HEK293 (cell line): ENCODE measurements at regions not wholly inside any gene's neighbourhood (a gene's known extent, or its start where the extent isn't known, plus 50 kb on each side); places are given as distances from the start of the nearest gene placed in this dataset.

Experiments
- CTCF ChIA-PET: fragments of 350-600 bp; formaldehyde crosslinking; extraction: SDS; loops from one replicate; lab custom pipeline; 2021; ENCODE audit warnings: antibody characterized with exemption; lab: Yijun Ruan, JAX
- POLR2A ChIA-PET: fragments of 300-600 bp; formaldehyde crosslinking; extraction: SDS; loops from one replicate; lab custom pipeline; 2020; ENCODE audit warnings: antibody characterized with exemption, inconsistent platforms; lab: Yijun Ruan, JAX
- H3K27ac ChIP-seq: fragments of 200-500 bp; sonication (Bioruptor generic); 2 replicates; pipeline ENCODE4 v1.5.1; 2014; ENCODE audit warnings: low read depth, low read length, control low read depth, inconsistent platforms; ENCODE audit errors: extremely low read depth
- H3K36me3 ChIP-seq, 2 experiments: fragments of 200-500 bp in 1 of 2; sonication (Bioruptor generic) in 1 of 2; 1 replicate in 1 of 2; 2 replicates in 1 of 2; pipeline ENCODE4 v1.5.1; 2014 to 2017; ENCODE audit warnings: inconsistent platforms in 2 of 2, low read length in 2 of 2; ENCODE audit not compliant: control insufficient read depth in 2 of 2, insufficient read depth in 1 of 2
- H3K4me1 ChIP-seq: fragments of 200-500 bp; sonication (Bioruptor generic); 2 replicates; pipeline ENCODE4 v1.5.1; 2014; ENCODE audit warnings: mild to moderate bottlenecking, low read length, inconsistent platforms; ENCODE audit not compliant: control insufficient read depth, insufficient read depth
- H3K4me3 ChIP-seq: 2 replicates; pipeline ENCODE4 v1.5.1; 2011; ENCODE audit warnings: low read depth, mild to moderate bottlenecking, control low read depth, low read length, moderate library complexity
- H3K9me3 ChIP-seq: fragments of 200-500 bp; sonication (Bioruptor generic); 2 replicates; pipeline ENCODE4 v1.5.1; 2014; ENCODE audit warnings: low read depth, low read length, inconsistent platforms; ENCODE audit not compliant: control insufficient read depth, insufficient read depth
- ATF2 ChIP-seq: fragments of 450-650 bp; formaldehyde crosslinking; IDR thresholded peaks from 2 replicates; pipeline ENCODE4 v1.5.1; 2016; ENCODE audit warnings: missing biosample characterization, missing genetic modification characterization, low read depth
- BCL11A ChIP-seq: fragments of 450-650 bp; formaldehyde crosslinking; IDR thresholded peaks from 2 replicates; pipeline ENCODE4 v1.5.1; 2016; ENCODE audit warnings: low read depth, missing biosample characterization, missing genetic modification characterization
- EGR2 ChIP-seq: fragments of 450-650 bp; formaldehyde crosslinking; IDR thresholded peaks from 2 replicates; pipeline ENCODE4 v1.5.1; 2016; ENCODE audit warnings: low read depth, missing biosample characterization, missing genetic modification characterization
- MZF1 ChIP-seq: fragments of 450-650 bp; formaldehyde crosslinking; IDR thresholded peaks from 2 replicates; pipeline ENCODE4 v1.5.1; 2017; ENCODE audit warnings: missing biosample characterization, missing genetic modification characterization, borderline replicate concordance
- OSR2 ChIP-seq: fragments of 450-650 bp; formaldehyde crosslinking; IDR thresholded peaks from 2 replicates; pipeline ENCODE4 v1.5.1; 2016; ENCODE audit warnings: missing biosample characterization, missing genetic modification characterization
- PRDM2 ChIP-seq: fragments of 450-650 bp; formaldehyde crosslinking; IDR thresholded peaks from 2 replicates; pipeline ENCODE4 v1.5.1; 2016; ENCODE audit warnings: missing biosample characterization, missing genetic modification characterization, borderline replicate concordance
- ZFP3 ChIP-seq: fragments of 450-650 bp; formaldehyde crosslinking; IDR thresholded peaks from 2 replicates; pipeline ENCODE4 v1.5.1; 2016; ENCODE audit warnings: low read depth, missing biosample characterization, missing genetic modification characterization
- ZNF239 ChIP-seq: fragments of 450-650 bp; formaldehyde crosslinking; IDR thresholded peaks from 2 replicates; pipeline ENCODE4 v1.5.1; 2016; ENCODE audit warnings: missing biosample characterization, missing genetic modification characterization
- ZNF366 ChIP-seq: fragments of 450-650 bp; formaldehyde crosslinking; conservative IDR thresholded peaks from 2 replicates; pipeline ENCODE4 v1.5.1; 2016; ENCODE audit warnings: missing biosample characterization, missing genetic modification characterization
- ZNF423 ChIP-seq: fragments of 450-650 bp; formaldehyde crosslinking; IDR thresholded peaks from 2 replicates; pipeline ENCODE4 v1.5.1; 2016; ENCODE audit warnings: missing biosample characterization, missing genetic modification characterization
- ZNF426 ChIP-seq: fragments of 450-650 bp; formaldehyde crosslinking; IDR thresholded peaks from 2 replicates; pipeline ENCODE4 v1.5.1; 2017; ENCODE audit warnings: missing biosample characterization, missing genetic modification characterization, mild to moderate bottlenecking, inconsistent platforms, moderate library complexity
- ZNF473 ChIP-seq: fragments of 450-650 bp; formaldehyde crosslinking; IDR thresholded peaks from 2 replicates; pipeline ENCODE4 v1.5.1; 2017; ENCODE audit warnings: missing biosample characterization, missing genetic modification characterization
- ZNF792 ChIP-seq: fragments of 450-650 bp; formaldehyde crosslinking; IDR thresholded peaks from 2 replicates; pipeline ENCODE4 v1.5.1; 2016; ENCODE audit warnings: missing biosample characterization, missing genetic modification characterization
- ZXDB ChIP-seq: fragments of 450-650 bp; formaldehyde crosslinking; IDR thresholded peaks from 2 replicates; pipeline ENCODE4 v1.5.1; 2016; ENCODE audit warnings: missing biosample characterization, missing genetic modification characterization
- TF ChIP-seq, protein P1 (sequence below): fragments of 450-650 bp; formaldehyde crosslinking; IDR thresholded peaks from 2 replicates; pipeline ENCODE4 v1.5.1; 2016; ENCODE audit warnings: missing biosample characterization, missing genetic modification characterization
- TF ChIP-seq, protein P2 (sequence below): fragments of 450-650 bp; formaldehyde crosslinking; conservative IDR thresholded peaks from 2 replicates; pipeline ENCODE4 v1.5.1; 2016; ENCODE audit warnings: low read depth, missing biosample characterization, missing genetic modification characterization
- TF ChIP-seq, protein P3 (sequence below): fragments of 450-650 bp; formaldehyde crosslinking; IDR thresholded peaks from 2 replicates; pipeline ENCODE4 v1.5.1; 2016; ENCODE audit warnings: missing biosample characterization, missing genetic modification characterization

GRCh38 chr3:184505076-184505878 lies 56.3 kb upstream of the EPHB3 start:
- H3K9me3 ChIP-seq: no peaks in the 10 kb centered on the region
- TF ChIP-seq, protein P1, sequence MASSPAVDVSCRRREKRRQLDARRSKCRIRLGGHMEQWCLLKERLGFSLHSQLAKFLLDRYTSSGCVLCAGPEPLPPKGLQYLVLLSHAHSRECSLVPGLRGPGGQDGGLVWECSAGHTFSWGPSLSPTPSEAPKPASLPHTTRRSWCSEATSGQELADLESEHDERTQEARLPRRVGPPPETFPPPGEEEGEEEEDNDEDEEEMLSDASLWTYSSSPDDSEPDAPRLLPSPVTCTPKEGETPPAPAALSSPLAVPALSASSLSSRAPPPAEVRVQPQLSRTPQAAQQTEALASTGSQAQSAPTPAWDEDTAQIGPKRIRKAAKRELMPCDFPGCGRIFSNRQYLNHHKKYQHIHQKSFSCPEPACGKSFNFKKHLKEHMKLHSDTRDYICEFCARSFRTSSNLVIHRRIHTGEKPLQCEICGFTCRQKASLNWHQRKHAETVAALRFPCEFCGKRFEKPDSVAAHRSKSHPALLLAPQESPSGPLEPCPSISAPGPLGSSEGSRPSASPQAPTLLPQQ: no peak
- TF ChIP-seq PRDM2 (tag by site-specific recombination): no peak
- no peak for TF ChIP-seq ZFP3
- TF ChIP-seq, protein P2, sequence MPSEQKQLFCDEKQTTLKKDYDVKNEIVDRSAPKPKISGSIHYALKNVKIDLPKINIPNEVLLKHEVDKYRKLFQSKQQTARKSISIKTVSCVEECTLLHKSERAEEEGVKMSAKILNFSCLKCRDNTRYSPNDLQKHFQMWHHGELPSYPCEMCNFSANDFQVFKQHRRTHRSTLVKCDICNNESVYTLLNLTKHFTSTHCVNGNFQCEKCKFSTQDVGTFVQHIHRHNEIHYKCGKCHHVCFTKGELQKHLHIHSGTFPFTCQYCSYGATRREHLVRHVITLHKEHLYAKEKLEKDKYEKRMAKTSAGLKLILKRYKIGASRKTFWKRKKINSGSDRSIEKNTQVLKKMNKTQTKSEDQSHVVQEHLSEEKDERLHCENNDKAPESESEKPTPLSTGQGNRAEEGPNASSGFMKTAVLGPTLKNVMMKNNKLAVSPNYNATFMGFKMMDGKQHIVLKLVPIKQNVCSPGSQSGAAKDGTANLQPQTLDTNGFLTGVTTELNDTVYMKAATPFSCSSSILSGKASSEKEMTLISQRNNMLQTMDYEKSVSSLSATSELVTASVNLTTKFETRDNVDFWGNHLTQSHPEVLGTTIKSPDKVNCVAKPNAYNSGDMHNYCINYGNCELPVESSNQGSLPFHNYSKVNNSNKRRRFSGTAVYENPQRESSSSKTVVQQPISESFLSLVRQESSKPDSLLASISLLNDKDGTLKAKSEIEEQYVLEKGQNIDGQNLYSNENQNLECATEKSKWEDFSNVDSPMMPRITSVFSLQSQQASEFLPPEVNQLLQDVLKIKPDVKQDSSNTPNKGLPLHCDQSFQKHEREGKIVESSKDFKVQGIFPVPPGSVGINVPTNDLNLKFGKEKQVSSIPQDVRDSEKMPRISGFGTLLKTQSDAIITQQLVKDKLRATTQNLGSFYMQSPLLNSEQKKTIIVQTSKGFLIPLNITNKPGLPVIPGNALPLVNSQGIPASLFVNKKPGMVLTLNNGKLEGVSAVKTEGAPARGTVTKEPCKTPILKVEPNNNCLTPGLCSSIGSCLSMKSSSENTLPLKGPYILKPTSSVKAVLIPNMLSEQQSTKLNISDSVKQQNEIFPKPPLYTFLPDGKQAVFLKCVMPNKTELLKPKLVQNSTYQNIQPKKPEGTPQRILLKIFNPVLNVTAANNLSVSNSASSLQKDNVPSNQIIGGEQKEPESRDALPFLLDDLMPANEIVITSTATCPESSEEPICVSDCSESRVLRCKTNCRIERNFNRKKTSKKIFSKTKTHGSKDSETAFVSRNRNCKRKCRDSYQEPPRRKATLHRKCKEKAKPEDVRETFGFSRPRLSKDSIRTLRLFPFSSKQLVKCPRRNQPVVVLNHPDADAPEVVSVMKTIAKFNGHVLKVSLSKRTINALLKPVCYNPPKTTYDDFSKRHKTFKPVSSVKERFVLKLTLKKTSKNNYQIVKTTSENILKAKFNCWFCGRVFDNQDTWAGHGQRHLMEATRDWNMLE: no peak
- TF ChIP-seq ZNF426 (tag by site-specific recombination): no peak
- TF ChIP-seq ZNF366 (tag by site-specific recombination): no peak
- TF ChIP-seq, protein P3, sequence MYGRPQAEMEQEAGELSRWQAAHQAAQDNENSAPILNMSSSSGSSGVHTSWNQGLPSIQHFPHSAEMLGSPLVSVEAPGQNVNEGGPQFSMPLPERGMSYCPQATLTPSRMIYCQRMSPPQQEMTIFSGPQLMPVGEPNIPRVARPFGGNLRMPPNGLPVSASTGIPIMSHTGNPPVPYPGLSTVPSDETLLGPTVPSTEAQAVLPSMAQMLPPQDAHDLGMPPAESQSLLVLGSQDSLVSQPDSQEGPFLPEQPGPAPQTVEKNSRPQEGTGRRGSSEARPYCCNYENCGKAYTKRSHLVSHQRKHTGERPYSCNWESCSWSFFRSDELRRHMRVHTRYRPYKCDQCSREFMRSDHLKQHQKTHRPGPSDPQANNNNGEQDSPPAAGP (tag by site-specific recombination): no peak
- TF ChIP-seq BCL11A: no peak
- no peak for TF ChIP-seq ZNF239
- no peak for TF ChIP-seq EGR2 (tag by site-specific recombination)
- no peak for TF ChIP-seq OSR2 (tag by site-specific recombination)
- TF ChIP-seq MZF1 (tag by site-specific recombination): no peak
- TF ChIP-seq ATF2 (tag by site-specific recombination): no peak
- TF ChIP-seq ZNF792 (tag by site-specific recombination): no peak
- TF ChIP-seq ZNF423 (tag by site-specific recombination): no peak
- TF ChIP-seq ZNF473 (tag by site-specific recombination): no peak
- no peak for TF ChIP-seq ZXDB
- ChIA-PET CTCF (interaction anchor here (0.8 to 3.2 kb wide), 2 partner anchors 8 to 134 kb away, joined by 3 to 11 read pairs; no protein-coding TSS in a partner anchor), POLR2A (no interaction called here)
- no peak overlapping the region for H3K4me3 ChIP-seq
- no peak overlapping the region for H3K27ac ChIP-seq
- no peaks in the 10 kb centered on the region for H3K36me3 ChIP-seq
- H3K4me1 ChIP-seq: no peaks in the 10 kb centered on the region
